ENCODE measurements at regions not wholly inside any gene's neighbourhood (a gene's known extent, or its start where the extent isn't known, plus 50 kb on each side); places are given as distances from the start of the nearest gene placed in this dataset.
"Not testable (repeated sequence)": the region's sequence is repeated elsewhere in the genome, so short reads cannot be mapped to it uniquely, and the experiment has no call there.

DNA sequence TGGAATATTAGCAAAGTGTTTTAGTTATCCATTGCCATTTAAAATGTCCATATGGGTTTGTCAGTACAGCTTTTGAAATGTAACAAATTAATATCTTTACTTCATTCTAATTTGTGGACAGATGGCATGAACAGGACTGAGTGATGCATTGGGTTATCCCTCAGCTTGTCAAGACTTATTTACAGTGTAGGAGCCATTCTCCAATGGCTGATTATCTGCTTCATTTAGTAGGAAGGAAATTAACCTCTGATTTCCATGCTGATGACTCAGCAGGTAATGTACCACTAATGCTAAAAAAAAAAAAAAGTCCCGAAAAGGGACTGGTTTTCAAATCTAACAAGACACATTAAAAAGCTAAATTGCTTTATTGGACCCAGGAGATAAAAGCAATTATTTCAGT is 1149.0 kb upstream of the USP15 start:
- peak; percentile 34 for DNase-seq

DNA sequence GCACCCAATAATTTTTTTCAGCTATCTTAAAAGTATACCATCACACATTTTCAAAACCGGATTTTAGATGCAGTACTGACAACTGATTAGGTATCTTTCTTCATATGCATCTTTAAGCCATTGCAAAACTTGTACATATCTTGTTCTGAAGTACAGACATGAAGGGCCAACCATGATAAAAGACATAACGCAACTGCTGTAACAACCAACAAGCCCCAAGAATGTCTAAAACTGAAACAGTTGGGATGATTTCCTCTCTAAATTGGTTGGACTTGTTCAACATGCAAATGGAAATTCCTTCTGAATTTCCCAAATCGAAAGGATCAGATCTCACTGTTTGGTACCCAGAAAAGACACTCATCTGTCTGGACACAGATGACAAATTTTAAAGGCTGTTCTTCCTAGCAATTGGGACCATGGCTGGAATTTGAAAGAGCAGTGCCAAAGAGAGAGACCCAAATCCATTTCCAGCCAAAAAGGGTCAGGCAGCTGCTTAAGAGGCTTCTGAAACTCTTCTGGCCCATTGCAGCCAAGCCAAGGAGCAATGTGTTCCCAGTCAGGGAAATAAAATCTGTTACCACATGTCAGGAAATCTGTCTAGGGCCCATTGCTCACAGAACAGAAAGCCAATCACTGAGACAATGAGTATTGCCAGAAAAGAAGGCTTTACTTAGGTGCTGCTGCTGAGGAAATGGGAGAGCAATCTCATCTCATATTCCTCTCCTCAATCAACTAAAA is 1122.4 kb upstream of the USP15 start:
- no peak for DNase-seq

GRCh38 chr12:61138415-61138759 is 1121.8 kb upstream of the USP15 start:
- DNase-seq = no peak

- no peak for DNase-seq
Observed at GRCh38 chr12:61161961-61162360, 1098.2 kb upstream of the USP15 start.

DNA sequence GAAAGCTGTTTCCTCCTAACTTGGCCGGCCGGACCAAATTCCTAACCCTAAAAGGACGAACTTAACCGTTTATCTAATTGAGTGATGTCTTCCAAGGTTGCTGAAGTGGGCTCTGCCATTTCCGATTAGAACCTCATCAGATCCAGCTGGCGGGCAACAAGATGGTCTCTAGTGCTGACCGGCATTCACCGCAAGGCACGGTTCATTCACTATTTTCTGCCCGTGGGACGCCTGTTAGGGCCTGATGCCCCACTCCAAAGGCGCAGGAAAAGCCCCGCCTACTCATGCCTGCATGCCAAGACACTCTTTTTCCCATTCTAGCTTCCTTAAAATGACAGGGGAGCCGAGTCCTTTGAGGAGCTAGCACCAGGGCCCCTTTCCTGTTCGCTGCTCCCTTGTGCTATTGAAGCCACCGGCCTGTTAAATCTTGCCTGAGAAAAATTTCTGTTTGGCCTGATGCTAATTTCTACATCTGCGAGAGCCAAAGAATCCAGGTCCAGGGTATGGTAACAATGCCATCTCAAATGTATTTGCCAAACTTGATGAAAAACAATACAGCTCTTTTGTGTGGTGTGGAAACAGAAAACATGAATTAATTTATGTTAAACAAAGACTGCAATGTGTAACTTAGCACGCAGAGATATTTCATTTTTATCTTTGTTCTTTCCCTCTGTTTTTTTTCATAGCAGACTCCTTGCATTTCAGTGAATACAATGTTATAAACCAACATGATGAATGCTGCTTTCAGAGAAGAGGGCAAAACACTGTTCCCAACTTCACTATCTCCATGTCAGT is 1071.2 kb upstream of the USP15 start:
- no peak for DNase-seq

DNA sequence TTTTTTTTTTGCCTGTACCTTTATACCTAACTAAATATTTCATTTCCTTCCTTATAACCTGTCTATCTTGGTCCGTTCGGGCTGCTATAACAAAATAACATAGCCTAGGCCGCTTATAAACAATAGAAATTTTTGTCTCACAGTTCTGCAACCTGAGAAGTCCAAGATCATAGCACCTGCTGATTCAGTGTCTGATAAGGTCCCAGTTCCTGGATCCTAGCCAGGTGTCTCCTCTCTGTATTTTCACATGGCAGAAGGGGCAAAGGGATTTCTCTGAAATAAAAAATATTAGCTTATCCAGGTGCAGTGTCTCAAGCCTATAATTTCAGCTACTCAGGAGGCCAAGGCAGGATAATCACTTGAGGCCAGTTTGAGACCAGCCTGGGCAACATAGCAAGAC is 1046.6 kb upstream of the USP15 start:
- DNase-seq = no peak

- DNase-seq = no peak
Observed at GRCh38 chr12:61220337-61220736, 1039.9 kb upstream of the USP15 start.

- no peak for DNase-seq
Observed at GRCh38 chr12:61232040-61232439, 1028.2 kb upstream of the USP15 start.

- DNase-seq = no peak
Observed at GRCh38 chr12:61250303-61250702, 1009.9 kb upstream of the USP15 start.

DNA sequence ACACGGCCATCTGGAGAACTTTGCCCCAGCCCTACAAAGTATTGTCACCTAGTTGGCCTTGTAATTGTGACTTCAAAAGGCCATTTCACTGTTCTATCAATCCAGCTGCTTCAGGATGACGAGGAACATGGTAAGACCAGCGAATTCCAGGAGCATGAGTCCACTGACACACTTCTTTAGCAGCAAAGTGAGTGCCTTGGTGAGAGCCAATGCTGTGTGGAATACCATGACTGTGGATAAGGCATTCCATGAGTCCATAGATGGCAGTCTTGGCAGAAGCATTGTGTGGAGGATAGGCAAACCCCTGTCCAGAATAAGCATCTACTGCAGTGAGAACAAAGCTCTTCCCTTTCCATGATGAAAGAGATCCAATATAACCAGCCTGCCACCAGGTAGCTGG is 1009.1 kb upstream of the USP15 start:
- DNase-seq = no peak

- no peak for DNase-seq
Observed at GRCh38 chr12:61254225-61254624, 1006.0 kb upstream of the USP15 start.

GRCh38 chr12:61264294-61264693 is 995.9 kb upstream of the USP15 start:
- DNase-seq = not testable (repeated sequence)

GRCh38 chr12:61267474-61267873 is 992.7 kb upstream of the USP15 start:
- no peak for DNase-seq

- DNase-seq = peak; percentile 22
Observed at GRCh38 chr12:61272441-61272840, 987.8 kb upstream of the USP15 start.

DNA sequence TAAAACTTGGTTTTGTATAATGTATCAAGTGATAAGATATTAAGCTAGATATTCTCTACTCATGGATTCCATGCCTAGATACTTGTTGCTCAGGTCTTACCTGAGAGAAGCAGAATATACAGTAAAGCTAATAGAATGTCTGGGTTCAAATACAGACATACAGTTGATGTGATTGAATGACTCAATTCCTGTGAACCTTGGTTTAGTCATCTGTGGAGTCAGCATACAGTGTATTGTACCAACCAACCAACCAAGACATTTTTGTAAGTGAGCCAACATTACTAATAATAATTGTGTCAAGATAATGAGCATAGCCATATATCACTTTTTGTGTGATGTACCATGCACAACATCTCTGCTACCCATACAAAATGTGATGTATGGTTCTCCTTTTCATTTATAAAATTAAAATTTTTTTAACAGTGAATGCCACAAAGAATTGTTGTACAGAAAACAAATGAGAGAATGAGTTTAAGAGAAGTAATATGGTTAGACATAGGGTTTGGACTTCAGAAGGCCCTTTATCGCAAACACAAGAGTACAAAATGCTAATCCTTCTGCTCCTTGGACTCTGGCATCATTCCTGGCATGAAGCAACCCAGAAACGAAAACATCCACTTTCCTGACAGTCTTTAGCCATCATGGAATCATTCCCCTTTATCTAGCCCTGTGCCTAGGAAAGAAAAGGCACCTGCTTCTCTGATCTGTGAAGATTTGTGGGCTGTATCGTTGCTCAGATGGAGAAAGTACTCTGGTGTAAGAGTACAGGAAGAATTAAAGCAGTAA is 977.2 kb upstream of the USP15 start:
- no peak for DNase-seq

DNA sequence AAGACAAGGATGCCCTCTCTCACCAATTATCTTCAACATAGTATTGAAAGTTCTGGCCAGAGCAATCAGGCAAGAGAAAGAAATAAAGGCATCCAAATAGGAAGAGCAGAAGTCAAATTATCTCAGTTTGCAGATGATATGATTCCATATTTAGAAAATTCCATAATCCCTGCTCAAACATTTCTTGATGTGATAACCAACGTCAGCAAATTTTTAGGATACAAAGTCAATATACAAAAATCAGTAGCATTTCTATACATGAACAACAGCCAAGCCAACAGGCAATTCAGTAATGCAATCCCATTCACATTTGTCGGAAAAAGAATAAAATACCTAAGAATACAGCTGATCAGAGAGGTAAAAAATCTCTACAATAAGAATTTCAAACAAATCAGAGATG is 969.7 kb upstream of the USP15 start:
- no peak for DNase-seq

DNA sequence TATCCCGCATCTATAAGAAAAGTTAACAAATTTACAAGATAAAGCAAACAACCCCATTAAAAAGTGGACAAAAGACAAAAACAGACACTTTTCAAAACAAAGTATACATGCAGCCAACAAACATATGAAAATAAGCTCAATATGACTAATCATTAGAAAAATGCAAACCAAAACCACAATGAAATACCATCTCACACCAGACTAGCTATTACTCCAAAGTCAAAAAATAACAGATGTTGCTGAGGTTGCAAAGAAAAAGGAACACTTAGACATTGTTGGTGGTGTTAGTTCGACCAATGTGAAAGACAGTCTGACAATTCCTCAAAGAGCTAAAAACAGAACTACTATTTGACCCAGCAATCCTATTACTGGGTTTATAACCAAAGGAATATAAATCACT is 968.6 kb upstream of the USP15 start:
- no peak for DNase-seq

DNA sequence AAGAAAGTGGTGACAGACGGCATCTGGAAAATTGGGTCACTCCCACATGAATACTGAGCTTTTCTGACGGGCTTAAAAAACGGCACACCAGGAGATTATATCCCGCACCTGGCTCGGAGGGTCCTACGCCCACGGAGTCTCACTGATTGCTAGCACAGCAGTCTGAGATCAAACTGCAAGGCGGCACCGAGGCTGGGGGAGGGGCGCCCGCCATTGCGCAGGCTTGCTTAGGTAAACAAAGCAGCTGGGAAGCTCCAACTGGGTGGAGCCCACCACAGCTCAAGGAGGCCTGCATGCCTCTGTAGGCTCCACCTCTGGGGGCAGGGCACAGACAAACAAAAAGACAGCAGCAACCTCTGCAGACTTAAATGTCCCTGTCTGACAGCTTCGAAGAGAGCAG is 966.2 kb upstream of the USP15 start:
- DNase-seq = not testable (repeated sequence)

DNA sequence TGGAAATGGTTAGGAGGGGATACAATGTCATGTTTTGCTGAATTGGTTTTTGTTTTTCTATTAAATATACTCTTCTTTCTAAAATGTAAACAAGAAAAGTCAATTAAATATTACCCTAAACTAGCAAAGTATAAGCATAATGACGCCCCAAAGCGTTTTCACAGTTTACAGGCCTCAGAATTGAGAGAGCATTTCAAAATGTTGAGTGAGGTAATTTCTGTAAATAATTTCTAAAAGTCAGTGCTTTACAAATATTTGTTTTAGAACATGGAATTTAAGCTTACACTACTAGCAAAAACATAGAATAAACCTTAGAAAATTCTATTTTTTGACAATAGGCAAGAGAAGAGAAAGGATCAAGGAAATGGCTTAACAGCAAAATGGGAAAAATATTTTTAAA is 958.4 kb upstream of the USP15 start:
- DNase-seq = no peak

GRCh38 chr12:61302282-61302681 is 957.9 kb upstream of the USP15 start:
- DNase-seq = no peak

GRCh38 chr12:61308220-61308619 is 952.0 kb upstream of the USP15 start:
- DNase-seq = no peak

DNA sequence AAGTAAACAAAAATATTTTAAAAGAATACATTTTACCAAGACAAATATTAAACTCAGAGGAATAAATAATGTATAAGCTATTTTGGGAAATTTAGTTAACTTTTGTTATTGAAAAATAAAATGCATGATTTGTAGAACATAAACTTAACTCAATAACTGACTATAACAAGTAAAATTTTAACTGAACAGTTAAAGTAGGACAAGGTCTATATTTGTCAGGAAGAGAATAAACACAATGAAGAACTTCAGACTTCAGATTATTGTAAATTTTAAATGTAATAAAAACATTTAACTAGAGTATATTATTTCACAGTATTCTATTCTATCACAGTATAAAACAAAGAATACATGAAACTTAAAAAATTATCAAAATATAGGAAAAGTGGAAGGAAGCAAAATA is 948.8 kb upstream of the USP15 start:
- no peak for DNase-seq

GRCh38 chr12:61348871-61349270 is 911.3 kb upstream of the USP15 start:
- DNase-seq = no peak

DNA sequence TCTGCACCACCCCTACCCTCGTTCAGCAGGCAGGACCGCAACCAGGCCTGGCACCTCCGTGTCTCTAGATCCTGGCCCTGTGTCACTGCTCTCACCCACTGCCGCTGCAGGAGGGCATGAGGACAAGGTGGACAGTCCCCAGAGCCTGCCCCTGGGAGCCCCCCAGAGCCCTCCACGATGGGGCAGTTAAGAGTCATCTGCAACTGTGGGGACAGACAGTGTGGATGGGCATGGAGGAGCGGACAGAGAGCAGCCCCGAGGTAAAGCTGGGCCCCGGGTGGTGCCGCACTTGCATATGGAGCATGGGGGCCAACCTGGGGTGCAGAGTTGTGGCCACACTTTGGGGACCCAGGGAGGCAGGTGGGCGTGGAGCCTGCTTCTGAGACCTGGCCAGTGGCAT is 905.1 kb upstream of the USP15 start:
- DNase-seq = no peak
